Stimulated activated naive B cell treated with anti-CD40 and anti-IgM and Interleukin-4, amounts not matched to agents 10 μg/mL and 1 μg/mL and 100 μg/mL, for 72 hours (primary cell): ENCODE measurements at regions not wholly inside any gene's neighbourhood (a gene's known extent, or its start where the extent isn't known, plus 50 kb on each side); places are given as distances from the start of the nearest gene placed in this dataset.

Experiments used
- ATAC-seq, 2 donors: fragments of 150-1000 bp; cut with Tn5 transposase; replicated peaks; 2 replicates each; pipeline ENCODE4 v1.10.0; 2021; ENCODE audit warnings: moderate library complexity in 1 of 2
- DNase-seq: peaks from one replicate; pipeline ENCODE4 v3.0.0; 2021
- H3K27ac Mint-ChIP-seq: one replicate; pipeline ENCODE4 v1.8.0; 2022; ENCODE audit warnings: mild to moderate bottlenecking, mixed read lengths
- H3K27me3 Mint-ChIP-seq, 2 donors: one replicate each; pipeline ENCODE4 v1.8.0; 2022; ENCODE audit warnings: mixed read lengths in 2 of 2
- H3K36me3 Mint-ChIP-seq, 2 donors: one replicate each; pipeline ENCODE4 v1.8.0; 2022; ENCODE audit warnings: mixed read lengths in 2 of 2, mild to moderate bottlenecking in 1 of 2
- H3K4me1 Mint-ChIP-seq, 2 donors: one replicate each; pipeline ENCODE4 v1.8.0; 2022; ENCODE audit warnings: mixed read lengths in 2 of 2, mild to moderate bottlenecking in 1 of 2
- H3K4me3 Mint-ChIP-seq, 2 donors: one replicate each; pipeline ENCODE4 v1.8.0; 2022; ENCODE audit warnings: mild to moderate bottlenecking in 2 of 2, mixed read lengths in 2 of 2, moderate library complexity in 1 of 2
- H3K9me3 Mint-ChIP-seq, 2 donors: one replicate each; pipeline ENCODE4 v1.8.0; 2022; ENCODE audit warnings: mixed read lengths in 2 of 2, mild to moderate bottlenecking in 1 of 2

GRCh38 chr9:91158946-91159345 lies 202.8 kb downstream of the AUH start:
- Mint-ChIP-seq H3K27ac (peak overlapping the region; percentile 71), H3K9me3 (peaks cover 0 to under 1% of the 10 kb centered on the region in 2 donors), H3K27me3 (no peaks in the 10 kb centered on the region), H3K36me3 (peaks cover 15 to 25% of the 10 kb centered on the region in 2 donors), H3K4me3 (no peak overlapping the region), H3K4me1 (peaks cover 27 to 68% of the 10 kb centered on the region in 2 donors)
- ATAC-seq (no peak), DNase-seq (no peak)

- Mint-ChIP-seq H3K36me3 (peaks cover 14 to 24% of the 10 kb centered on the region in 2 donors), H3K4me3 (no peak overlapping the region), H3K27ac (peak overlapping the region; percentile 71), H3K4me1 (peaks cover 34 to 71% of the 10 kb centered on the region in 2 donors), H3K9me3 (no peaks in the 10 kb centered on the region), H3K27me3 (no peaks in the 10 kb centered on the region)
- DNase-seq = no peak
- no peak for ATAC-seq
Observed at GRCh38 chr9:91159664-91160121, 202.0 kb downstream of the AUH start.

- peaks cover 39 to 72% of the 10 kb centered on the region in 2 donors for H3K4me1 Mint-ChIP-seq
Observed at GRCh38 chr9:91160181-91160580, 201.5 kb downstream of the AUH start.

GRCh38 chr9:91160599-91161464 lies 200.9 kb downstream of the AUH start:
- Mint-ChIP-seq H3K27ac (peak overlapping the region; percentile 96), H3K4me3 (peak overlapping the region in 1 of 2 donors; percentile 10), H3K4me1 (peaks cover 43 to 76% of the 10 kb centered on the region in 2 donors), H3K36me3 (peaks cover 7 to 17% of the 10 kb centered on the region in 2 donors), H3K27me3 (no peaks in the 10 kb centered on the region), H3K9me3 (no peaks in the 10 kb centered on the region)
- no peak for DNase-seq
- no peak for ATAC-seq

More at GRCh38 chr9:91160181-91160580, 201.5 kb downstream of the AUH start:
- Mint-ChIP-seq H3K9me3 (no peaks in the 10 kb centered on the region), H3K27ac (no peak overlapping the region), H3K27me3 (no peaks in the 10 kb centered on the region), H3K4me3 (no peak overlapping the region), H3K36me3 (peaks cover 9 to 20% of the 10 kb centered on the region in 2 donors)
- no peak for DNase-seq
- no peak for ATAC-seq

GRCh38 chr9:91161465-91162300 lies 200.0 kb downstream of the AUH start:
- DNase-seq (no peak), ATAC-seq (no peak)
- Mint-ChIP-seq H3K36me3 (peaks cover 5 to 14% of the 10 kb centered on the region in 2 donors), H3K4me1 (peaks cover 40 to 72% of the 10 kb centered on the region in 2 donors), H3K4me3 (peak overlapping the region; percentile 10 to 66), H3K27ac (peak overlapping the region; percentile 96), H3K9me3 (no peaks in the 10 kb centered on the region), H3K27me3 (no peaks in the 10 kb centered on the region)

- Mint-ChIP-seq H3K27me3 (no peaks in the 10 kb centered on the region), H3K4me3 (peak overlapping the region; percentile 66 to 75), H3K36me3 (peaks cover 2 to 11% of the 10 kb centered on the region in 2 donors), H3K4me1 (peaks cover 36 to 68% of the 10 kb centered on the region in 2 donors), H3K27ac (peak overlapping the region; percentile 96), H3K9me3 (no peaks in the 10 kb centered on the region)
- no peak for DNase-seq
- ATAC-seq = peak; percentile 14 to 19
Observed at GRCh38 chr9:91162311-91162710, 199.4 kb downstream of the AUH start.

- Mint-ChIP-seq H3K4me3 (peak overlapping the region; percentile 66 to 75), H3K27ac (peak overlapping the region; percentile 96), H3K36me3 (peaks cover 2 to 11% of the 10 kb centered on the region in 2 donors), H3K27me3 (no peaks in the 10 kb centered on the region), H3K4me1 (peaks cover 36 to 68% of the 10 kb centered on the region in 2 donors), H3K9me3 (no peaks in the 10 kb centered on the region)
- ATAC-seq (peak; percentile 61 to 66), DNase-seq (peak; percentile 87)
Observed at GRCh38 chr9:91162784-91163443, 198.8 kb downstream of the AUH start.

- H3K36me3 Mint-ChIP-seq = peaks cover 2 to 11% of the 10 kb centered on the region in 2 donors
- peak overlapping the region; percentile 96 for H3K27ac Mint-ChIP-seq
- ATAC-seq = peak in 1 of 2 donors; percentile 1
- H3K27me3 Mint-ChIP-seq = no peaks in the 10 kb centered on the region
- peaks cover 36 to 68% of the 10 kb centered on the region in 2 donors for H3K4me1 Mint-ChIP-seq
- no peak for DNase-seq
- H3K4me3 Mint-ChIP-seq = peak overlapping the region; percentile 55 to 67
- H3K9me3 Mint-ChIP-seq = no peaks in the 10 kb centered on the region
Observed at GRCh38 chr9:91163444-91163772, 198.3 kb downstream of the AUH start.

GRCh38 chr9:91163773-91164471 lies 197.8 kb downstream of the AUH start:
- Mint-ChIP-seq H3K36me3 (peaks cover 2 to 11% of the 10 kb centered on the region in 2 donors), H3K9me3 (no peaks in the 10 kb centered on the region), H3K27me3 (no peaks in the 10 kb centered on the region), H3K27ac (peak overlapping the region; percentile 96), H3K4me3 (peak overlapping the region; percentile 55 to 67), H3K4me1 (peaks cover 36 to 66% of the 10 kb centered on the region in 2 donors)
- DNase-seq (peak; percentile 85), ATAC-seq (peak; percentile 83)
